ENCODE measurements at regions not wholly inside any gene's neighbourhood (a gene's known extent, or its start where the extent isn't known, plus 50 kb on each side); places are given as distances from the start of the nearest gene placed in this dataset.

DNA sequence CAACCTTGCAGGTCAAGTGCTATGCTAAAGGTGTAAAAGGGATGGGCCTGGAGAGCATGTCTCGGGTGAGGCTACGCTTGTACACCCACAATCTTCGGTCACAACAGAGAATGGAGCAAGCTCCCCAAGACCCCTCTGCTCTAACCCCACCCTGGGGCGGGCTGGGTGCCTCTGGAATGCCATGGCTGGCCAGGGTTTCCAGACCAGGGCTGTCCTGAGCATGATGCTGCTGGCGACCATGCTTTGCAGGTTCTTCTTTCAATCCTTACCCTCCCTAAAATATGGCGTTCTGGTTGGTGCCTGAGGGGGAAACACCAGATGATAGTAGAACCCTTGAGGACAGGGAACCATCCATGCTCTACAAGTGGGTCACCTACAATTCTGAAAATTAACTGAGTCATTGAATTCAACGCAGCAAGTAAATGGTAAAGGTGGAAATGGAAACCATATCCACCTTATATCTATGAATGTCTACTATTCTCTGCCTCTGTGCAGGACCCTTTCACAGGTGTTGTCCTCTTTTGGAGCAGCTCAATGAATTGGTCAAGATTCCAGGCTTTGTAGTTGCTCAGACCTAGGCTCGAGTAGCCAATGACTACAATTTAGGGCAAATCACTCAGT lies 111.6 kb upstream of the EGLN3 start:
- TF ChIP-seq, protein P1, sequence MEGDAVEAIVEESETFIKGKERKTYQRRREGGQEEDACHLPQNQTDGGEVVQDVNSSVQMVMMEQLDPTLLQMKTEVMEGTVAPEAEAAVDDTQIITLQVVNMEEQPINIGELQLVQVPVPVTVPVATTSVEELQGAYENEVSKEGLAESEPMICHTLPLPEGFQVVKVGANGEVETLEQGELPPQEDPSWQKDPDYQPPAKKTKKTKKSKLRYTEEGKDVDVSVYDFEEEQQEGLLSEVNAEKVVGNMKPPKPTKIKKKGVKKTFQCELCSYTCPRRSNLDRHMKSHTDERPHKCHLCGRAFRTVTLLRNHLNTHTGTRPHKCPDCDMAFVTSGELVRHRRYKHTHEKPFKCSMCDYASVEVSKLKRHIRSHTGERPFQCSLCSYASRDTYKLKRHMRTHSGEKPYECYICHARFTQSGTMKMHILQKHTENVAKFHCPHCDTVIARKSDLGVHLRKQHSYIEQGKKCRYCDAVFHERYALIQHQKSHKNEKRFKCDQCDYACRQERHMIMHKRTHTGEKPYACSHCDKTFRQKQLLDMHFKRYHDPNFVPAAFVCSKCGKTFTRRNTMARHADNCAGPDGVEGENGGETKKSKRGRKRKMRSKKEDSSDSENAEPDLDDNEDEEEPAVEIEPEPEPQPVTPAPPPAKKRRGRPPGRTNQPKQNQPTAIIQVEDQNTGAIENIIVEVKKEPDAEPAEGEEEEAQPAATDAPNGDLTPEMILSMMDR (IDR thresholded peaks at IDR 0.05) = no peak

DNA sequence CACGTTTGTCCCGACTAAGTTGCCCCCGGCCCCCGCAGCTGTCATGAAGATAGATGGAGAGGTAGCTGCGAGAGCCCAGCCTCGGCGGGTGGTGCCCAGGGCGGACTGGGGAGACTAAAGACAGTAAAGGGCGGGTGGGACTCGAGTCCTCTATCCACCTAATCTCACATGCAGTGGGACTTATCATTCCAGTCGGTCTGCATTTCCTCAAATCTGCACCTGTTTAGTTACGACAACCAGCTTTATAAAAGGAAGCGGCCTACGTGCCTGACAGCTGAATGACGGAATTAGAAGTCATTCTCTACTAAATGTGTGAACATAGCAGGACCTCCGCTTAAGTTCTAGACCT lies 109.8 kb upstream of the EGLN3 start:
- TF ChIP-seq, protein P1 (IDR thresholded peaks at IDR 0.05) = no peak

DNA sequence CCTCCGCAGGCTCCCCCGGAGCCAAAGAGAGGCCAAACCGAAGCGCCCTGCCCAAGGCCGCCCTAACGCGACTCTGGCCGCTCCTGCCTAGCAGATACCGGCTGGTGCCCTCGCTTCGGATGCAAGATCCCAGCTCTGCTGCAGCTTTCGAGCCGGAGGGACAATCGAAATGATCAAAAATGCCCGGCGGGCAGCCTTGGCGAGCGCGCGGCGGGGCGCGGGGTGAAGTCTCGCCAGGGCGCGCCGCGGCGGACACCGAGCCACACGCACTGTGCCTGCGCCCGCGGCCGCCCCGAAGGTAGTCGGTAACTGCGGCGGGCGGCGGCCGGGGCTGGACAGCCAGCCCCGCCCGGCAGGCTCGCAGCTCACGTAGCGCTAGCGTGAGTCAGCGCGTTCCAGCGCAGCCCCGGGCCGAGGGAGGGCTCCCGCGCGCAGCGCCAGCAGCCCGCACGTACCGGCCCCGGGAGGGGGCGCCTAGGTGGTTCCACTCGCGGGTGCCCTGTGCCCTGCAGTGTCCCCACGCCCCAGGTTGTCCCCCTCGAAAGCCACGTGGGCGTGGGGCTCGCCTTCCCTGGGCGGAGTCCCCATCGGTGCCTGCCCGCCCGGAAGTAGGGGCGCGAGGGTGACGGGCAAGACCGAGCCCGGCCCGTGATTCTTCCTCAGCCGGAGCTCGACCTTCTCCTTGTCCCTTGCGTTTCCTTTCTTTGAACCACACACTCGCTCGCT lies 109.2 kb upstream of the EGLN3 start:
- TF ChIP-seq, protein P1 (IDR thresholded peaks at IDR 0.05) = no peak

DNA sequence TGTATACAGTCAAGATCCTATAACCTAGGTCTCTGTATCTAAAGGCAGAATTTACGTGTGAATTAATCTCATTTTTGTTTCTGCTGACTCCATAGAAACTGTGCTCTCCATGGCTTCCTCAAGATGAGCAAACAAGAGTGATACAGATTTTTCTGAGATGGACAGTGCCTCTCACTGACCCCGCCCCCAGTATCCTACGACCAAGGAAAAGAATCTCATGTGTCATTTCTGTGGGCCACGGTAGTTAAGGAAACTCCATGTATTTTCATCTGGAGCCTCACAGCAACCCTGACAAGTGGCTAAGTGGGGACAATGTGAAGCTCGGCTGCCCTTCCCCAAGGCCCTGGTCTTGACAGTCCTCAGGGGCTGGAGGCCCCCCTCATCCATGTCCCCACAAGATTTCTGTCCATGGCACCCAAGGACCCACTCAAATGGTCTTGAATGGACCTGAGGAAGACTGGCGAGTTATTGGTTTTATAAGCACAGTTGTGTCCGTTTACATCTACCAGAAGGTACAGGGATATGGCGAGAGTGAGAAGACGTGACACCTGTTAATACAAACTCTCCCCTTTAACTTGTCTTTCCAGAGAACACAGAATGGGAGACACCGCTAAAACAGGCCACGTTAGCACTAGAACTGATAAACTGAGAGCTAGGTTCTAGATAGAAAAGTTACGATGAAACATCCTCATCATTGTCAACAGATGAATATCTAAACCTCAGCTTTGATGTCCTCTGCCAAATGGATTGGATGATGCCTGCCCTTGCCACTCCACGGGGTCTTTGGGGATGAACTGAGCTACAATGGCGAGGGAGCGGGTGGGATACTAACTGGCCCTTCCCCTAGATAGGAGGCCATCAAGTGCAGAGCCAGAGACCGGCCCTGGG lies 108.4 kb upstream of the EGLN3 start:
- TF ChIP-seq, protein P1 (IDR thresholded peaks at IDR 0.05) = no peak

DNA sequence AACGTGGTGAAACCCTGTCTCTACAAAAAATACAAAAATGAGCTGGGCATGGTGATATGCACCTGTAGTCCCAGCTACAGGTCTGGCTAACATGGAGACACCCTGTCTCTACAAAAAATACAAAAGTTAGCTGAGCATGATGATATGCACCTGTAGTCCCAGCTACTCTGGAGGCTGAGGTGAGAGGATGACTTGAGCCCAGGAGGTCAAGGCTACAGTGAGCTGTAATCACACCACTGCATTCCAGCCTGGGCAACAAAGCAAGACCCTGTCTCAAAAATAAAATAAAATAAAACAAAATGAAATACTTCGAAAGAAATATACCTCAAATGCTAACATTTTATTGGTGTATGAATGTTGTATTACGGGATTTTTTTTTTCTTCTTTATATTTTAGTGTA lies 107.6 kb upstream of the EGLN3 start:
- TF ChIP-seq, protein P1 (IDR thresholded peaks at IDR 0.05) = no peak

DNA sequence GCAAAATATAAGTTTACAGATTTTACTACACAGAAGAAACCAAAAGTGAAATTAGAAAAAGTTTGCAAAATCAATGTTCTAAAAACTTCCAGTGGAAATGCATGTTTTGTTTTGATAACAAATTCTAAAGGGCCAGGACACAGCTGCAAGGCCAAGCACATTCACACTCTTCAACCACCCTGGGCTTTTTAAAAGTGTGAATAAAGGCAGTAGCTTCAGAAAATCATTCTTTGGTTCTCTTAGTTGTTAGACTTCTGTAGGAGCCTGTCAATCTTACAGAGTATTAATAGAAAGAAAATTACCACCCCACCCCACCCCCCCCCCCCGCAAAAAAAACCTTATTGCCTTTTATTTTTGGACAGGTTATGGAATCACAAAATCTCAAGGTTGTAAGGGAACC lies 105.2 kb upstream of the EGLN3 start:
- TF ChIP-seq, protein P1 (IDR thresholded peaks at IDR 0.05) = no peak

DNA sequence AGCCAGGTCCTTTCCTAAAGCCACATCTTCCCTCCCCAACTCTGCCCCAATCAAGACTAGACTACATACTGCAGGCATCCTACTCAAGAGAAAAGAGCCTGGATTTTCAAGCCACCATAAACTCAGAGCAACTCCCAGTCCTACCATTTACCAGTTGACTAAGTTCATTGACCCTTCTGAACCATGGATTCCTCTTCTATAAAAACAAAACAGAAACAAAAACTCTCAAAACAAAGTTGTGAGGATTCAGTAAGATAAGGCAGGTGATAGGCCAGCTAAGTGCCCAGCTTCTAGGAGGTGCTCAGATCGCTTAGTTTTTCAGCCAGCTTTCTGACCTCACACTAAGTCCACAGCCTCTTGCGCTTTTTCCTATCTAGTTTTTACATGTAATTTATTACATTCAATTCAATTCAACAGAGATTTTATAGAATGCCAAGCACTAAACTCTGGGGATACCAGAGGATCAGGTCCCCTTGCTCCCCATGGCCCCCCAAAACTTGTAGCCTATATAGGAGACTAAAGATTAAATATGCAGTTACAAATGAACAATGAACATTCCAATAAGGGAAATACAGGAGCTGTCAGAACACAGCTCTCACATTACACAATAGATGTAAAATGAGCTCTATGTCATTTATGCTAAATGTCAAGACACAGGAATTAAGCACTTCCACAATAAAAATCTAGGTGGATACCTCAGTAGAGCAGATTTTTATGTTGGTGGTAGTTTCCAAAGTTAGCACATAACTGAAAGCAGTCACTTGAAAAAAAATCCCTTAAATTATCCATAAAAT lies 104.5 kb upstream of the EGLN3 start:
- TF ChIP-seq, protein P1 (IDR thresholded peaks at IDR 0.05) = no peak
